K562 (cell line): ENCODE measurements at regions not wholly inside any gene's neighbourhood (a gene's known extent, or its start where the extent isn't known, plus 50 kb on each side); places are given as distances from the start of the nearest gene placed in this dataset.

Source experiments
- ATF7 ChIP-seq: fragments of 450-650 bp; IDR thresholded peaks from 2 replicates; pipeline ENCODE4 v1.7.1; 2014; ENCODE audit warnings: mild to moderate bottlenecking, moderate library complexity
- BHLHE40 ChIP-seq: IDR thresholded peaks from 2 replicates; pipeline ENCODE4 v1.6.1; 2011; ENCODE audit warnings: low read length, improper control_type of control experiment
- CBX3 ChIP-seq, 2 experiments: IDR thresholded peaks; 1 replicate in 1 of 2; 2 replicates in 1 of 2; pipeline ENCODE4 v1.6.1; 2012; ENCODE audit warnings: inconsistent platforms in 2 of 2, low read length in 2 of 2, borderline replicate concordance in 1 of 2, control low read depth in 1 of 2
- CC2D1A ChIP-seq: fragments of 450-650 bp; IDR thresholded peaks from 2 replicates; pipeline ENCODE4 v1.6.1; 2017; ENCODE audit warnings: mild to moderate bottlenecking
- CHD2 ChIP-seq: IDR thresholded peaks from 2 replicates; pipeline ENCODE4 v1.6.1; 2011; ENCODE audit warnings: low read depth, low read length
- CTCF ChIP-seq, 3 experiments: IDR thresholded peaks in 2 of 3; conservative IDR thresholded peaks in 1 of 3; 2 replicates each; pipeline ENCODE4 v1.5.1; 2011 to 2012; ENCODE audit warnings: low read length in 3 of 3, mild to moderate bottlenecking in 3 of 3, control low read depth in 2 of 3, improper control_type of control experiment in 1 of 3, inconsistent platforms in 1 of 3, low read depth in 1 of 3, mixed read lengths in 1 of 3, moderate library complexity in 1 of 3; ENCODE audit not compliant: insufficient read depth in 2 of 3
- DPF2 ChIP-seq: fragments of 450-650 bp; IDR thresholded peaks from 2 replicates; pipeline ENCODE4 v1.6.1; 2016
- FOXM1 ChIP-seq, 2 experiments: fragments of 450-650 bp in 1 of 2; sonication (generic) in 1 of 2; formaldehyde crosslinking in 1 of 2; IDR thresholded peaks; 2 replicates each; pipeline versions ENCODE4 v1.6.1 to v1.9.0; 2017 to 2022; ENCODE audit warnings: low read depth in 2 of 2, mild to moderate bottlenecking in 2 of 2, missing genetic modification reagents in 1 of 2, moderate library complexity in 1 of 2
- MNT ChIP-seq, 2 experiments: fragments of 450-650 bp; conservative IDR thresholded peaks; 2 replicates each; pipeline ENCODE4 v1.6.1; 2017; ENCODE audit warnings: mild to moderate bottlenecking in 2 of 2, moderate library complexity in 2 of 2
- NFE2 ChIP-seq: IDR thresholded peaks from 2 replicates; pipeline ENCODE4 v1.6.1; 2014; ENCODE audit warnings: antibody characterized with exemption, low read depth
- PKNOX1 ChIP-seq: fragments of 450-650 bp; IDR thresholded peaks from 2 replicates; pipeline ENCODE4 v1.6.1; 2016
- RBM34 ChIP-seq: fragments of 200-400 bp; formaldehyde crosslinking; IDR thresholded peaks from 2 replicates; pipeline ENCODE4 v1.6.1; 2018; ENCODE audit warnings: low read length, borderline replicate concordance; ENCODE audit not compliant: insufficient read depth
- SMARCC2 ChIP-seq: fragments of 450-650 bp; IDR thresholded peaks from 2 replicates; pipeline ENCODE4 v1.6.1; 2017; ENCODE audit warnings: antibody characterized with exemption, moderate library complexity, mild to moderate bottlenecking, low read depth
- SP2 ChIP-seq: IDR thresholded peaks from 2 replicates; pipeline ENCODE4 v1.6.1; 2011; ENCODE audit warnings: mild to moderate bottlenecking, low read depth, low read length, moderate library complexity; ENCODE audit not compliant: poor library complexity, severe bottlenecking; ENCODE audit errors: extremely low read depth
- TAL1 ChIP-seq: fragments of 450-650 bp; IDR thresholded peaks from 2 replicates; pipeline ENCODE4 v1.6.1; 2016; ENCODE audit warnings: mild to moderate bottlenecking
- TEAD4 ChIP-seq, 2 experiments: sonication (generic) in 1 of 2; formaldehyde crosslinking in 1 of 2; IDR thresholded peaks; 2 replicates each; pipeline versions ENCODE4 v1.6.1 to v1.8.0; 2012 to 2022; ENCODE audit warnings: borderline replicate concordance in 1 of 2, inconsistent platforms in 1 of 2, low read length in 1 of 2, mild to moderate bottlenecking in 1 of 2, missing genetic modification reagents in 1 of 2
- ZMIZ1 ChIP-seq, 2 experiments: fragments of 150-350 bp in 1 of 2; IDR thresholded peaks; 2 replicates each; pipeline ENCODE4 v1.6.1; 2012 to 2016; ENCODE audit warnings: low read depth in 2 of 2, low read length in 2 of 2, mild to moderate bottlenecking in 1 of 2, moderate library complexity in 1 of 2
- ZNF212 ChIP-seq: fragments of 450-650 bp; formaldehyde crosslinking; IDR thresholded peaks from 2 replicates; pipeline ENCODE4 v1.4.0; 2020; ENCODE audit warnings: mild to moderate bottlenecking
- ZNF316 ChIP-seq: fragments of 450-650 bp; IDR thresholded peaks from 2 replicates; pipeline ENCODE4 v1.6.1; 2016
- ZNF77 ChIP-seq: fragments of 250-450 bp; sonication (Bioruptor Pico); IDR thresholded peaks from 2 replicates; pipeline ENCODE4 v1.5.0; 2020

GRCh38 chr7:10731253-10731773 lies 242.4 kb upstream of the PHF14 start (continued):
- TF ChIP-seq SP2 (no peak), ZNF77 (no peak), NFE2 (peak; percentile 87), ZNF212 (no peak), SMARCC2 (no peak), ZNF316 (peak; percentile 68), CHD2 (peak; percentile 45; the same call in 1 of the 2 replicates), ATF7 (peak; percentile 68), TAL1 (peak; percentile 16; the same call in 1 of the 2 replicates), PKNOX1 (peak; percentile 60), MNT (conservative IDR thresholded peaks at IDR 0.05) (no peak), BHLHE40 (no peak), ZMIZ1 (IDR thresholded peaks at IDR 0.05; ENCODE audit: low read depth in 2 of 2, low read length in 2 of 2) (no peak), TEAD4 (IDR thresholded peaks at IDR 0.05; ENCODE audit: low read length) (no peak), TEAD4 (CRISPR knock-in tag; IDR thresholded peaks at IDR 0.05; ENCODE audit: borderline replicate concordance) (no peak), CBX3 (IDR thresholded peaks at IDR 0.05; ENCODE audit: borderline replicate concordance in 1 of 2, low read length in 2 of 2) (0 out of 3 replicates have a peak, but pooled peaks of 1 of the 2 experiments have one; percentile 12), CC2D1A (0 out of 2 replicates have a peak, but pooled peaks have one; percentile 43), CTCF (IDR thresholded peaks at IDR 0.05 in 2 of 3, conservative IDR thresholded peaks at IDR 0.05 in 1 of 3; ENCODE audit: insufficient read depth in 2 of 3, low read depth in 1 of 3, low read length in 3 of 3) (peak; percentile 12 to 42 (median 34); a peak in 3 of 6 replicates), DPF2 (peak; percentile 60), FOXM1 (IDR thresholded peaks at IDR 0.05; ENCODE audit: low read depth) (peak; percentile 22; the same call in 1 of the 2 replicates), FOXM1 (CRISPR knock-in tag; IDR thresholded peaks at IDR 0.05; ENCODE audit: low read depth) (no peak), RBM34 (no peak)
